Neural progenitor cell (in vitro differentiated cells): ENCODE measurements at regions not wholly inside any gene's neighbourhood (a gene's known extent, or its start where the extent isn't known, plus 50 kb on each side); places are given as distances from the start of the nearest gene placed in this dataset.
"Not testable (repeated sequence)": the region's sequence is repeated elsewhere in the genome, so short reads cannot be mapped to it uniquely, and the experiment has no call there.

ENCODE experiments used
- DNase-seq: peaks from one replicate; pipeline ENCODE4 v3.0.0-alpha.2; 2016; ENCODE audit warnings: low spot score
- H2AFZ ChIP-seq: fragments of 200-600 bp; sonication (generic); replicated peaks from 2 replicates; pipeline ENCODE4 v1.6.1; 2016; ENCODE audit warnings: antibody characterized with exemption
- H3F3A ChIP-seq: fragments of 200-600 bp; sonication (generic); 2 replicates; pipeline ENCODE4 v1.6.1; 2016; ENCODE audit warnings: antibody characterized with exemption, low read depth
- H3K27ac ChIP-seq: fragments of 200-600 bp; sonication (generic); 2 replicates; pipeline ENCODE4 v1.5.1; 2016; ENCODE audit warnings: mild to moderate bottlenecking
- H3K27me3 ChIP-seq: fragments of 200-600 bp; sonication (generic); 2 replicates; pipeline ENCODE4 v1.6.1; 2016; ENCODE audit warnings: mild to moderate bottlenecking, moderate library complexity
- H3K36me3 ChIP-seq: fragments of 200-600 bp; sonication (generic); 2 replicates; pipeline ENCODE4 v1.5.1; 2016
- H3K4me1 ChIP-seq: fragments of 200-600 bp; sonication (generic); 2 replicates; pipeline ENCODE4 v1.6.1; 2016; ENCODE audit warnings: mixed run types
- H3K4me2 ChIP-seq: fragments of 200-600 bp; sonication (generic); 2 replicates; pipeline ENCODE4 v1.6.1; 2016
- H3K4me3 ChIP-seq: fragments of 200-600 bp; sonication (generic); 2 replicates; pipeline ENCODE4 v1.5.1; 2016
- H3K79me2 ChIP-seq: fragments of 200-600 bp; sonication (generic); 2 replicates; pipeline ENCODE4 v1.6.1; 2016; ENCODE audit warnings: low read depth
- H3K9ac ChIP-seq: fragments of 200-600 bp; sonication (generic); 2 replicates; pipeline ENCODE4 v1.6.1; 2016
- H3K9me3 ChIP-seq: fragments of 200-600 bp; sonication (generic); 2 replicates; pipeline ENCODE4 v1.5.1; 2016; ENCODE audit warnings: low read depth
- H4K20me1 ChIP-seq: fragments of 200-600 bp; sonication (generic); 2 replicates; pipeline ENCODE4 v1.6.1; 2016; ENCODE audit warnings: low read depth
- H3K27ac Mint-ChIP-seq: 3 replicates; pipeline ENCODE4 v1.8.0; 2021; ENCODE audit warnings: mixed read lengths
- H3K27me3 Mint-ChIP-seq: 2 replicates; pipeline ENCODE4 v1.8.0; 2022; ENCODE audit warnings: low read depth, mild to moderate bottlenecking, inconsistent platforms, moderate library complexity, mixed read lengths; ENCODE audit not compliant: insufficient read depth
- H3K36me3 Mint-ChIP-seq: 3 replicates; pipeline ENCODE4 v1.8.0; 2021; ENCODE audit warnings: mixed read lengths
- H3K4me1 Mint-ChIP-seq: 3 replicates; pipeline ENCODE4 v1.8.0; 2021; ENCODE audit warnings: mixed read lengths
- H3K4me3 Mint-ChIP-seq: 3 replicates; pipeline ENCODE4 v1.8.0; 2021; ENCODE audit warnings: mild to moderate bottlenecking, moderate library complexity, mixed read lengths
- H3K9me3 Mint-ChIP-seq: 3 replicates; pipeline ENCODE4 v1.8.0; 2020; ENCODE audit warnings: mixed read lengths
- EZH2 ChIP-seq: fragments of 200-600 bp; sonication (generic); IDR thresholded peaks from 2 replicates; pipeline ENCODE4 v1.6.1; 2017; ENCODE audit warnings: antibody characterized with exemption, mild to moderate bottlenecking, moderate library complexity
- EZH2phosphoT487 ChIP-seq: fragments of 200-600 bp; sonication (generic); IDR thresholded peaks from 2 replicates; pipeline ENCODE4 v1.6.1; 2017; ENCODE audit warnings: antibody characterized with exemption
- TF ChIP-seq, protein P1 (sequence below): fragments of 200-600 bp; sonication (generic); IDR thresholded peaks from 2 replicates; pipeline ENCODE4 v1.5.1; 2017; ENCODE audit warnings: antibody characterized with exemption, mild to moderate bottlenecking

- Mint-ChIP-seq H3K36me3 (no peaks in the 10 kb centered on the region), H3K9me3 (peaks cover 11% of the 10 kb centered on the region), H3K27me3 (no peaks in the 10 kb centered on the region), H3K27ac (no peak overlapping the region), H3K4me1 (no peaks in the 10 kb centered on the region), H3K4me3 (no peak overlapping the region)
- Histone ChIP-seq H3K4me2 (no peak overlapping the region), H3K27me3 (no peaks in the 10 kb centered on the region), H3K4me1 (no peaks in the 10 kb centered on the region), H3K36me3 (no peaks in the 10 kb centered on the region), H3K9me3 (no peaks in the 10 kb centered on the region), H3F3A (no peaks in the 10 kb centered on the region), H3K9ac (no peak overlapping the region), H4K20me1 (no peaks in the 10 kb centered on the region), H3K27ac (no peak overlapping the region), H2AFZ (no peak overlapping the region), H3K79me2 (no peaks in the 10 kb centered on the region), H3K4me3 (no peak overlapping the region)
- DNase-seq = no peak
- TF ChIP-seq, protein P1, sequence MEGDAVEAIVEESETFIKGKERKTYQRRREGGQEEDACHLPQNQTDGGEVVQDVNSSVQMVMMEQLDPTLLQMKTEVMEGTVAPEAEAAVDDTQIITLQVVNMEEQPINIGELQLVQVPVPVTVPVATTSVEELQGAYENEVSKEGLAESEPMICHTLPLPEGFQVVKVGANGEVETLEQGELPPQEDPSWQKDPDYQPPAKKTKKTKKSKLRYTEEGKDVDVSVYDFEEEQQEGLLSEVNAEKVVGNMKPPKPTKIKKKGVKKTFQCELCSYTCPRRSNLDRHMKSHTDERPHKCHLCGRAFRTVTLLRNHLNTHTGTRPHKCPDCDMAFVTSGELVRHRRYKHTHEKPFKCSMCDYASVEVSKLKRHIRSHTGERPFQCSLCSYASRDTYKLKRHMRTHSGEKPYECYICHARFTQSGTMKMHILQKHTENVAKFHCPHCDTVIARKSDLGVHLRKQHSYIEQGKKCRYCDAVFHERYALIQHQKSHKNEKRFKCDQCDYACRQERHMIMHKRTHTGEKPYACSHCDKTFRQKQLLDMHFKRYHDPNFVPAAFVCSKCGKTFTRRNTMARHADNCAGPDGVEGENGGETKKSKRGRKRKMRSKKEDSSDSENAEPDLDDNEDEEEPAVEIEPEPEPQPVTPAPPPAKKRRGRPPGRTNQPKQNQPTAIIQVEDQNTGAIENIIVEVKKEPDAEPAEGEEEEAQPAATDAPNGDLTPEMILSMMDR = no peak
- TF ChIP-seq EZH2 = no peak
- no peak for TF ChIP-seq EZH2phosphoT487
These were observed 118.1 kb upstream of the GCFC2 start for GRCh38 chr2:75828826-75829225.

GRCh38 chr2:75823515-75823914 is 112.8 kb upstream of the GCFC2 start:
- H3K4me1 Mint-ChIP-seq, H3K27ac Mint-ChIP-seq, H3K36me3 ChIP-seq, H2AFZ ChIP-seq, H3F3A ChIP-seq, H3K36me3 Mint-ChIP-seq, DNase-seq, H3K27me3 Mint-ChIP-seq, H3K4me1 ChIP-seq, H3K27ac ChIP-seq, H3K79me2 ChIP-seq, H3K4me2 ChIP-seq, H4K20me1 ChIP-seq, H3K4me3 ChIP-seq, H3K9ac ChIP-seq, H3K9me3 ChIP-seq, H3K4me3 Mint-ChIP-seq, H3K27me3 ChIP-seq: not testable (repeated sequence)
- H3K9me3 Mint-ChIP-seq = peaks cover 18% of the 10 kb centered on the region

DNA sequence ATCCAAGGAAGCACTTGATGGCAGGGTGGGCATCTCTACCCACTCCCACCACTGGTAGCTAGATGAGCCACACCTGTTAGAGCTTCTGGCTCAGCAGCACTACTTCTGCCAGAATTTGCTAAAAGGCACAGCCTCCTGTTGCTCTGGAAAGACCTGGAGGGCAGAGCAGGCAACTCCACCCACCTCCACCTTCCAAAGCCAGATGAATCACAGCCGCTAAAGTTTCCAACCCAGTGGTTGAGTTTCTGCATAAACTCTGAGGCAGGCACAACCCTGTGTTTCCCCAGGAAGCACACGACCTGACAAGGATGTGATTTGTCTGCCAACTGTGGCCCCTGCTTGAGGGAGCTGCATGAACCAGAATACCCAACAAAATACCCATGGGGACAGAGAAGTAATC is 111.6 kb upstream of the GCFC2 start:
- no peaks in the 10 kb centered on the region for H3K79me2 ChIP-seq
- H3F3A ChIP-seq = no peaks in the 10 kb centered on the region
- Mint-ChIP-seq H3K9me3 (peaks cover 18% of the 10 kb centered on the region), H3K27ac (no peak overlapping the region), H3K4me3 (no peak overlapping the region), H3K27me3 (peaks cover 3% of the 10 kb centered on the region), H3K4me1 (no peaks in the 10 kb centered on the region), H3K36me3 (no peaks in the 10 kb centered on the region)
- H4K20me1 ChIP-seq = no peaks in the 10 kb centered on the region
- H3K27me3 ChIP-seq = no peaks in the 10 kb centered on the region
- no peak overlapping the region for H3K27ac ChIP-seq
- TF ChIP-seq EZH2 = no peak
- no peak for TF ChIP-seq EZH2phosphoT487
- TF ChIP-seq, protein P1 = no peak
- no peaks in the 10 kb centered on the region for H3K9me3 ChIP-seq
- no peaks in the 10 kb centered on the region for H3K36me3 ChIP-seq
- no peak overlapping the region for H3K4me2 ChIP-seq
- H3K4me1 ChIP-seq = no peaks in the 10 kb centered on the region
- no peak overlapping the region for H3K4me3 ChIP-seq
- no peak overlapping the region for H3K9ac ChIP-seq
- no peak overlapping the region for H2AFZ ChIP-seq
- no peak for DNase-seq

DNA sequence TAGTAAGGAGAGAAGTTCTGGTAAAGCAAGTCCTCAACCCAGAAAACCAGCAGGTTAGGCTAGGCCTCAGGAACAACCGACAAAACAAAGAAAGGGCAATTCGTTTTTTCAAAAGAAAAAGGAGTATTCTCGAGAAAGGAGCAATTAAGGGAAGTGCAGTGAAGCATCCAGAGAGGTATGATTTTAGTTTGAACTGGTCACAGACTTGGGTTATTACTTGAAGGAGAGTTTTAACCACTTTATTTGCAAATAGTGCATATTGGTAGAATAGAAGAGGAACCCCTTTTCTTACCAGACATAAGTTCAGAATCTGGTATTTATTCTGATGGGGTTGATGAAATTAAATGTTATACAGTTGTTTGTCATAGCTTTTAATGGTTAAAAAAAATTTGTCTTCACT is 110.0 kb upstream of the GCFC2 start:
- TF ChIP-seq EZH2phosphoT487 = no peak
- no peak for TF ChIP-seq EZH2
- TF ChIP-seq, protein P1 = no peak
- H3K4me2 ChIP-seq = no peak overlapping the region

More for the DNA sequence above, 110.0 kb upstream of the GCFC2 start:
- H3K36me3 Mint-ChIP-seq = no peaks in the 10 kb centered on the region
- H3K27me3 ChIP-seq = no peaks in the 10 kb centered on the region
- no peak overlapping the region for H3K27ac ChIP-seq
- H3K27ac Mint-ChIP-seq = no peak overlapping the region
- no peaks in the 10 kb centered on the region for H3K79me2 ChIP-seq
- H2AFZ ChIP-seq = no peak overlapping the region
- no peaks in the 10 kb centered on the region for H3K4me1 ChIP-seq
- H3K36me3 ChIP-seq = no peaks in the 10 kb centered on the region
- H3K4me1 Mint-ChIP-seq = no peaks in the 10 kb centered on the region
- no peak overlapping the region for H3K4me3 Mint-ChIP-seq
- no peaks in the 10 kb centered on the region for H3K9me3 ChIP-seq
- no peaks in the 10 kb centered on the region for H4K20me1 ChIP-seq
- H3K9ac ChIP-seq = no peak overlapping the region
- peaks cover 14% of the 10 kb centered on the region for H3K9me3 Mint-ChIP-seq
- DNase-seq = no peak
- no peaks in the 10 kb centered on the region for H3F3A ChIP-seq
- H3K27me3 Mint-ChIP-seq = peaks cover 3% of the 10 kb centered on the region
- no peak overlapping the region for H3K4me3 ChIP-seq
